ENCODE measurements at regions not wholly inside any gene's neighbourhood (a gene's known extent, or its start where the extent isn't known, plus 50 kb on each side); places are given as distances from the start of the nearest gene placed in this dataset.

GRCh38 chr1:21372383-21372782 lies 67.6 kb upstream of the NBPF3 start:
- TF ChIP-seq CTCF (IDR thresholded peaks at IDR 0.05) (no peak), EZH2 (IDR thresholded peaks at IDR 0.05; ENCODE audit: borderline replicate concordance, insufficient read depth, low read depth, low read length, poor library complexity, severe bottlenecking) (no peak)

Data from B cell (primary cell).